ENCODE measurements at regions not wholly inside any gene's neighbourhood (a gene's known extent, or its start where the extent isn't known, plus 50 kb on each side); places are given as distances from the start of the nearest gene placed in this dataset.

GRCh38 chr21:19402870-19403269 lies 999.3 kb upstream of the TMPRSS15 start:
- TF ChIP-seq, protein P1, sequence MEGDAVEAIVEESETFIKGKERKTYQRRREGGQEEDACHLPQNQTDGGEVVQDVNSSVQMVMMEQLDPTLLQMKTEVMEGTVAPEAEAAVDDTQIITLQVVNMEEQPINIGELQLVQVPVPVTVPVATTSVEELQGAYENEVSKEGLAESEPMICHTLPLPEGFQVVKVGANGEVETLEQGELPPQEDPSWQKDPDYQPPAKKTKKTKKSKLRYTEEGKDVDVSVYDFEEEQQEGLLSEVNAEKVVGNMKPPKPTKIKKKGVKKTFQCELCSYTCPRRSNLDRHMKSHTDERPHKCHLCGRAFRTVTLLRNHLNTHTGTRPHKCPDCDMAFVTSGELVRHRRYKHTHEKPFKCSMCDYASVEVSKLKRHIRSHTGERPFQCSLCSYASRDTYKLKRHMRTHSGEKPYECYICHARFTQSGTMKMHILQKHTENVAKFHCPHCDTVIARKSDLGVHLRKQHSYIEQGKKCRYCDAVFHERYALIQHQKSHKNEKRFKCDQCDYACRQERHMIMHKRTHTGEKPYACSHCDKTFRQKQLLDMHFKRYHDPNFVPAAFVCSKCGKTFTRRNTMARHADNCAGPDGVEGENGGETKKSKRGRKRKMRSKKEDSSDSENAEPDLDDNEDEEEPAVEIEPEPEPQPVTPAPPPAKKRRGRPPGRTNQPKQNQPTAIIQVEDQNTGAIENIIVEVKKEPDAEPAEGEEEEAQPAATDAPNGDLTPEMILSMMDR (conservative IDR thresholded peaks at IDR 0.05 in 1 of 2, IDR thresholded peaks at IDR 0.05 in 1 of 2; ENCODE audit: extremely low read depth in 1 of 2, insufficient read depth in 1 of 2, low read depth in 1 of 2, low read length in 2 of 2), result no peak
- no peak for TF ChIP-seq EZH2 (IDR thresholded peaks at IDR 0.05; ENCODE audit: borderline replicate concordance, low read length)

All from mammary epithelial cell (primary cell).